Heart left ventricle (tissue), 16 donors: ENCODE measurements at regions not wholly inside any gene's neighbourhood (a gene's known extent, or its start where the extent isn't known, plus 50 kb on each side); places are given as distances from the start of the nearest gene placed in this dataset.
A peak's percentile ranks its signal among the peaks of the same experiment; 100 is the strongest.
"Not testable (repeated sequence)": the region's sequence is repeated elsewhere in the genome, so short reads cannot be mapped to it uniquely, and the experiment has no call there.

Experiments used
- ATAC-seq, 4 donors: fragments of 200-7000 bp; cut with Tn5 transposase; one replicate each; pipeline ENCODE4 v1.9.1; 2020 to 2022; ENCODE audit warnings: moderate library complexity in 4 of 4, mild to moderate bottlenecking in 3 of 4, moderate number of reproducible peaks in 1 of 4
- DNase-seq, 5 donors: peaks; one replicate each; pipeline ENCODE4 v3.0.0-alpha.2; 2020
- H3K27ac ChIP-seq, 12 donors: fragments of 200-600 bp; sonication (generic) in 4 of 12; one replicate each; pipeline versions ENCODE4 v1.5.0 to v1.8.0; 2016 to 2022; ENCODE audit warnings: mild to moderate bottlenecking in 2 of 12
- H3K27me3 ChIP-seq, 9 donors: fragments of 200-600 bp; sonication (generic) in 2 of 9; one replicate each; pipeline versions ENCODE4 v1.5.1 to v1.8.0; 2016 to 2022; ENCODE audit warnings: mild to moderate bottlenecking in 3 of 9
- H3K36me3 ChIP-seq, 9 donors: fragments of 200-600 bp; sonication (generic) in 2 of 9; one replicate each; pipeline versions ENCODE4 v1.5.0 to v1.8.0; 2018 to 2022; ENCODE audit warnings: mild to moderate bottlenecking in 2 of 9
- H3K4me1 ChIP-seq, 12 donors: fragments of 200-600 bp; sonication (generic) in 4 of 12; one replicate each; pipeline versions ENCODE4 v1.5.0 to v1.8.0; 2016 to 2022; ENCODE audit warnings: mild to moderate bottlenecking in 3 of 12
- H3K4me3 ChIP-seq, 12 donors: fragments of 200-600 bp; sonication (generic) in 4 of 12; one replicate each; pipeline versions ENCODE4 v1.5.0 to v1.8.0; 2017 to 2022; ENCODE audit warnings: mild to moderate bottlenecking in 9 of 12, moderate library complexity in 4 of 12
- H3K9me3 ChIP-seq, 12 donors: fragments of 200-600 bp; sonication (generic) in 4 of 12; one replicate each; pipeline versions ENCODE4 v1.5.0 to v1.8.0; 2016 to 2022; ENCODE audit warnings: mild to moderate bottlenecking in 1 of 12
- POLR2A ChIP-seq, 2 donors: fragments of 450-650 bp; IDR thresholded peaks; one replicate each; pipeline ENCODE4 v1.6.1; 2017; ENCODE audit warnings: antibody characterized with exemption in 2 of 2, mild to moderate bottlenecking in 2 of 2, moderate library complexity in 2 of 2
- WGBS, 4 donors: extraction: QIAGEN DNeasy Blood & Tissue Kit in 2 of 4; methylation state at CpG; one replicate each; pipeline versions ENCODE4 v1.1.5 to v1.1.7; 2013 to 2018; 5-methylcytosine and 5-hydroxymethylcytosine counted together
- intact Hi-C, 10 donors: fragments of 100-400 bp; cut with DNase I; formaldehyde crosslinking; loops; one replicate each; pipeline versions ENCODE4 v1.11.1 to v1.14.2; 2022
- TF ChIP-seq, protein P1 (sequence below), 12 donors: fragments of 200-600 bp; sonication (generic) in 4 of 12; IDR thresholded peaks; one replicate each; pipeline versions ENCODE4 v1.5.0 to v1.8.0; 2018 to 2022; ENCODE audit warnings: antibody characterized with exemption in 12 of 12, mild to moderate bottlenecking in 5 of 12
- donor health status: ischemic (EF 13 %, LVEDD 7.1; RV severe dilation, severe dysfunction).
- donor health status: healthy with polysubstance abuse.
- donor health status: DM: no; HTN: yes; CAD: no.
- donor health status: DM: no; HTN: no; CAD: no.
- donor health status: ischemic (EF 25% LVEDD 6.9; RV normal size, moderate dysfunction).
- donor health status: ischemic (EF 25% LVEDD 5.7; RV mildly dilated, moderate dysfunction).
- donor health status: healthy.
- donor health status: DM: yes; HTN: yes; CAD: no.
- donor health status: ischemic (EF 35%, LVEDD 5.7; RV mildly dilated, moderate dysfunction).
- donor health status: nonischemic (EF 11% LVEDD 7.7; RV severe dilation, severe dysfunction).
- donor health status: DM: yes; HTN: yes; CAD: no.
- donor health status: PGD.
- donor health status: ischemic (EF 29% LVEDD 5.4; RV normal size, mild dysfunction).
- donor health status: nonischemic (EF 23%, LVEDD 6.1; RV moderate dilation, normal function).

GRCh38 chr13:81562598-81562997, 1221.7 kb upstream of the SPRY2 start:
- no peaks in the 10 kb centered on the region for H3K4me1 ChIP-seq
- H3K4me3 ChIP-seq = no peak overlapping the region
- WGBS, 4 donors = 39 to 48% (median 44%) methylated on average over 2 of the region's 2 CpGs
- ATAC-seq (no peak), DNase-seq (no peak)
- peaks cover 0 to 5% (median 0%) of the 10 kb centered on the region in 12 donors for H3K9me3 ChIP-seq
- no peaks in the 10 kb centered on the region for H3K27me3 ChIP-seq
- intact Hi-C loops = no loop called here
- H3K36me3 ChIP-seq = no peaks in the 10 kb centered on the region
- TF ChIP-seq, protein P1, sequence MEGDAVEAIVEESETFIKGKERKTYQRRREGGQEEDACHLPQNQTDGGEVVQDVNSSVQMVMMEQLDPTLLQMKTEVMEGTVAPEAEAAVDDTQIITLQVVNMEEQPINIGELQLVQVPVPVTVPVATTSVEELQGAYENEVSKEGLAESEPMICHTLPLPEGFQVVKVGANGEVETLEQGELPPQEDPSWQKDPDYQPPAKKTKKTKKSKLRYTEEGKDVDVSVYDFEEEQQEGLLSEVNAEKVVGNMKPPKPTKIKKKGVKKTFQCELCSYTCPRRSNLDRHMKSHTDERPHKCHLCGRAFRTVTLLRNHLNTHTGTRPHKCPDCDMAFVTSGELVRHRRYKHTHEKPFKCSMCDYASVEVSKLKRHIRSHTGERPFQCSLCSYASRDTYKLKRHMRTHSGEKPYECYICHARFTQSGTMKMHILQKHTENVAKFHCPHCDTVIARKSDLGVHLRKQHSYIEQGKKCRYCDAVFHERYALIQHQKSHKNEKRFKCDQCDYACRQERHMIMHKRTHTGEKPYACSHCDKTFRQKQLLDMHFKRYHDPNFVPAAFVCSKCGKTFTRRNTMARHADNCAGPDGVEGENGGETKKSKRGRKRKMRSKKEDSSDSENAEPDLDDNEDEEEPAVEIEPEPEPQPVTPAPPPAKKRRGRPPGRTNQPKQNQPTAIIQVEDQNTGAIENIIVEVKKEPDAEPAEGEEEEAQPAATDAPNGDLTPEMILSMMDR (IDR thresholded peaks at IDR 0.05) = no peak
- TF ChIP-seq POLR2A (IDR thresholded peaks at IDR 0.05) = no peak
- H3K27ac ChIP-seq = no peak overlapping the region

GRCh38 chr13:81551036-81551435, 1210.1 kb upstream of the SPRY2 start:
- H3K36me3 ChIP-seq = no peaks in the 10 kb centered on the region
- WGBS, 4 donors = 31 to 63% (median 58%) methylated on average over 2 of the region's 2 CpGs
- H3K4me3 ChIP-seq = no peak overlapping the region
- ATAC-seq (no peak), DNase-seq (no peak)
- no peaks in the 10 kb centered on the region for H3K4me1 ChIP-seq
- no peaks in the 10 kb centered on the region for H3K27me3 ChIP-seq
- no peak overlapping the region for H3K27ac ChIP-seq
- TF ChIP-seq POLR2A (IDR thresholded peaks at IDR 0.05) = no peak
- TF ChIP-seq, protein P1 (IDR thresholded peaks at IDR 0.05) = no peak
- intact Hi-C loops = no loop called here
- peaks cover 0 to 14% (median 1%) of the 10 kb centered on the region in 12 donors for H3K9me3 ChIP-seq

DNA sequence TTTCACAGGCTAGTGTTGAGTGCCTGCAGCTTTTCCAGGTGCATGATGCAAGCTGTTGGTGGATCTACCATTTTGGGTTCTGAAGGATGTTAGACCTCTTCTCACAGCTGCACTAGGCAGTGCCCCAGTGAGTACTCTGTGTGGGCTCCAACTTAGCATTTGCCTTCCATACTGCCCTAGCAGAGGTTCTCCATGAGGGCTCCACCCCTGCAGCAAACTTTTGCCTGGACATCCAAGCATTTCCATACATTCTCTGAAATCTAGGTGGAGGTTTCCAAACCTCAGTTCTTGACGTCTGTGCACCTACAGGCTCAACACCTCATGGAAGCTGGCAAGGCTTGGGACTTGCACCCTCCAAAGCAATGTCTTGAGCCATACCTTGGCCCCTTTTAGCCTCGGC, 1205.4 kb upstream of the SPRY2 start:
- peaks cover 0 to 13% (median 2%) of the 10 kb centered on the region in 12 donors for H3K9me3 ChIP-seq
- H3K27ac ChIP-seq, intact Hi-C loops, H3K27me3 ChIP-seq, H3K4me3 ChIP-seq, DNase-seq, H3K36me3 ChIP-seq, H3K4me1 ChIP-seq, ATAC-seq: not testable (repeated sequence)
- 60 to 83% (median 78%) methylated on average over 1 to 2 of the region's 2 CpGs for WGBS, 4 donors

DNA sequence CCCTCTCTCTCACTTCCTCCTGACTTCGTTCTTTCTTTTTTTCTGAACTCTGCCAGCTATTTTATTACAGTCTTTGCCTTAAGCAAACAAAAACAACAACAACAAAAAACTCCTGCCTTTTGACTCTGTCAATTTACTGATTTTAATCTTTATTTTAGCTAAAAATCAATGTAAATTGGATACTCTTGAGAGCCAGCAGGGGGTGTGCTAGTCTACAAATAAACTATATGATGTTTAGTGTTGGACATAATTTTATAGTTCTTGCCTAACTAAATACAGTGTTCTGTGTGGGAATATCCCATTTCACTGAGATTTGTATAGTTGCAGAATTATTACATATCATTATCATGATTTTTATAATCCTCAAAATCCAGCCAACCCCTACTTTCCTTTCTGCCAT, 1199.9 kb upstream of the SPRY2 start:
- Histone ChIP-seq H3K27ac (no peak overlapping the region), H3K4me3 (no peak overlapping the region), H3K36me3 (no peaks in the 10 kb centered on the region), H3K9me3 (peaks cover 0 to 4% (median 0%) of the 10 kb centered on the region in 12 donors), H3K27me3 (no peaks in the 10 kb centered on the region), H3K4me1 (no peaks in the 10 kb centered on the region)
- ATAC-seq = no peak
- 50 to 66% (median 58%) methylated on average over 1 of the region's 1 CpG for WGBS, 4 donors
- TF ChIP-seq, protein P1 (IDR thresholded peaks at IDR 0.05) = peak in 4 of 12 donors; percentile 14 to 36 (median 26)
- no peak for TF ChIP-seq POLR2A (IDR thresholded peaks at IDR 0.05)
- DNase-seq = no peak
- intact Hi-C loops = no loop called here

- ATAC-seq (no peak), DNase-seq (no peak)
- 55 to 69% (median 58%) methylated on average over 7 of the region's 7 CpGs for WGBS, 4 donors
- Histone ChIP-seq H3K27ac (no peak overlapping the region), H3K4me3 (no peak overlapping the region), H3K4me1 (no peaks in the 10 kb centered on the region), H3K9me3 (no peaks in the 10 kb centered on the region), H3K36me3 (no peaks in the 10 kb centered on the region), H3K27me3 (no peaks in the 10 kb centered on the region)
- no peak for TF ChIP-seq POLR2A (IDR thresholded peaks at IDR 0.05)
- TF ChIP-seq, protein P1 (IDR thresholded peaks at IDR 0.05) = no peak
- intact Hi-C loops = no loop called here
These were observed 1198.8 kb upstream of the SPRY2 start for GRCh38 chr13:81539643-81540150.
